ENCODE measurements at regions not wholly inside any gene's neighbourhood (a gene's known extent, or its start where the extent isn't known, plus 50 kb on each side); places are given as distances from the start of the nearest gene placed in this dataset.

DNA sequence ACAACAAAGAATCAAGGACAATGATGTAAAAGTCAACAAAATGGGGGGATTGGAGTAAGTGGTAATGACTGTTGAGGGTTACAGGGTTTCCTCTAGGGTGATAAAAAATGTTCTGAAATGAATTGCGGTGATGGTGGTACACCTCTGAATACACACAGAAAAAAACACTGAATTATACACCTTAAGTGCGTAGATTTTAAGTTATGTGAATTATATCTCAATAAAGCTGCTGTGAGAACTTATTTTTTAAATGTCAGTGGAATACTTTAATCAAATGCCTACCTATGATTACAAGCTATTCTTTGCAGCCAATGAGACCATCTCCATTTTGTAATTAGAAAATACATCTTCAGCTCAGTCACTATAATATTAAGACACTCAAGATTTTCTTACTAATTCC is 53.5 kb downstream of the ZNF608 start:
- DNase-seq, result no peak

DNA sequence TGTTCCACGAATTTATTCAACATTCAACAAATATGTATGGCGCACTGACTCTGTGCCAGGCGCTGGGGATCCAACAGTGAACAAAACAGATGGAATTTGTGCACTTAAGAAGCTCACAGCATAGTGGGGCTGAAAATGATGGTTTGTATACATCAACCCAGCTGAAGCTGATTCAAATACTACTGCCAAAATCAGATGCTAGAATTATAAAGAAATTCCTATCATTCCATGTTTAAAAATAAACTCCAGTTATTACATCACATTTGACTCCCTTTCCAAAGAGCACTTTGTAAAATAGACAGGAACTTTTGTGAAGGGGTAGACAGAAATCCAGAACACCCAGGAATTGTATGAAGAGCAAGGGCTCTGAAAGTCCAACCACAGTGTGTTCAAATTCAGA is 54.1 kb downstream of the ZNF608 start:
- DNase-seq, result no peak

DNA sequence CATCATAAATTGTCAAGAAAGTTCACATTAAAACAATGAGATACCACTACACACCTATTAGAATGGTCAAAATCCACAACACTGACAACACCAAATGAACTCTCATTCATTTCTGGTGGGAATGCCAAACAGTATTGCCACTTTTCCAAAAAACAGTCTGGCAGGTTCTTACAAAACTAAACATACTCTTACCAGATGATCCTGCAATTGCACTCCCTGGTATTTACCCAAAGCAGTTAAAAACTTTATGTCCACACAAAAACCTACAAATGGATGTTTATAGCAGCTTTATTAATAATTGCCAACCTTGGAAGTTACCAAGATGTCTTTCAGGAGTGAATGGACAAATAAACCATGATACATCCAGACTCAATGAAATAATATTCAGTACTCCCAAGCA is 56.8 kb downstream of the ZNF608 start:
- DNase-seq, result no peak

DNA sequence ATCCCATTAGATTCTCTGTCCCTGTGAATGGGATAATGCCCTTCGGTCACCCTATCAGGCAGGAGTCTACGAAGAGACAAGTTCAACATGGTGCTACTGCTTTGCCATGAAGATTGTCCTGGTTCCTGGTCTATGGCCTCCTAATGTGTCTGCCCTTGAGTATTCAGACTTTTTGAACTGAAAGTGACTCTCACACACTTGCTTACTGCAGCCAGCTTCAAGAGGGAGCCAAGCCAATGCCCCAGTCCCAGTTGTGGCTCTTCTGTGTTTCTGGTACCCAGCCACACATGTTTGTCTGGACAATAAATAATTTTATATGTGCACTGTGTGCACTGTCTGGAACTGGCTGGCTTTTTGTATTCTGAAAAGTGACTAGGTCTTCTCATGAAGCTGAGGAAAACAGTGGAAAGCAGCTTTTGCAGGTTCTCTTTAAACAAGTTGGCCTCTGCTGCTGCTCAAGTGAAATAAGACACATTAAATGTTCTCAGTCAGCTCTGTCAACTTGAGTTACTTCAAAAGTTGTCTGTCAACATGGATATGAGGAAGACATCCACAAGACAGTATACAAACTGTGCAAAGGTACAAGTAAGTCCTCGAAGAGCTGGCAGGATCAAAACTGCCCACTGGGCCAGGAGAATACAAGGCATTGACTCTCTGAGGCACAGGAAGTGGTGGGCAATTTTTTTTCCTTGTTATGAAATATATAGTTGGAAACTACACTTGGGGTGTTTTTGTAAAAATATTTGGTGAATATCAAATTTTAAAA is 60.0 kb downstream of the ZNF608 start:
- DNase-seq, result no peak

DNA sequence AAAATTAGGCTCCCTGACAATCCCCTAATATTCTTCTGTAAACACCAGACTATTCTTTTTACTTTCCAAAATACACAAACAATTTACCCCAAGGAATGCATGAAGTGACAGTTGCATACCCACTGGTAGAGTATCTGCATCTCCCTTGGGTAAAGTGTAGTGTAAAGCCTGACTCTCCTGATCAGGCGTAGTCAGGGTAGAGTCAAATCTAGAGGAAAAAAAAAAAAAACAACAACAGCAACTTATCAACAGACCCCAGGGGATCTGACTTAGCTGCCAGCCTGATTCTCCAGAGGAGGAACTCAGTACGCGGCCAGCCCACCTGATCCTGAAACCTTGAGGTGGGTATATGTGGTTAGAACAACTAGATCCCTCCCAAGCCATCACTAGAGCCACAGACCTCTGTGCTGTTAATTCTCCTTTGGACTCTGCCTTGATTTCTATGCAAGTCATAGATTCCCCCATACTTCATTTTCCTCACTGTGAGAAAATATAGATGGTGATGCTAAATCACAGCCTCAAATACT is 61.0 kb downstream of the ZNF608 start:
- DNase-seq, result no peak

DNA sequence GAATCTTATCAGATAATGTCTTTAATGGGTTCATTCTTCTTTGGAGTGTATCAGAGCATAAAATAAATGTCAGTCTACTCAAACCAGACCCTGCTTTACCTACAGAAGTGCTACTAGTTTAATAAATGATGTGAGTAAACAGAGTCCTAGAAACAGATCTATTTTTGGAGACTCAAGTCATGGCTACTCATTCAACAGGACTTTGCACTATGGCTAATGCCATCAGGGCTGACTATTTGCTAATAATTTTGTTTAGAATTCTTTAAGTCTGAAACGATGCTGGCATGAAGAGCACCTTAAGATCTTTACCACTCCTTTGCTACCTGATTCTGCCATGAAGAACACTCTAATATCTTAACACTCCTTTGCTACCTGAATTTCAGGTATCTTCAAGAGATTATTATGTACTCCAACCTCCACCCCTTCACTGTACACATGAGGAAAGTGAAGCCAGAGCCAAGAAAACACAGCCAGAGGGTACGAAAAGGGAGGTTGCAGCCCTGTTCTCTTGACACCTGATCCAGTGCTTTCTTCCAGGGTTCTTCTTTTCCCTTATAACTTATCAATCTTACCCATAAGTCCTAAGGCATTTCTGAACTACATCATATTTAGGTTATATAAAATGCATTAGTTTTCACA is 62.4 kb downstream of the ZNF608 start:
- no peak for DNase-seq

DNA sequence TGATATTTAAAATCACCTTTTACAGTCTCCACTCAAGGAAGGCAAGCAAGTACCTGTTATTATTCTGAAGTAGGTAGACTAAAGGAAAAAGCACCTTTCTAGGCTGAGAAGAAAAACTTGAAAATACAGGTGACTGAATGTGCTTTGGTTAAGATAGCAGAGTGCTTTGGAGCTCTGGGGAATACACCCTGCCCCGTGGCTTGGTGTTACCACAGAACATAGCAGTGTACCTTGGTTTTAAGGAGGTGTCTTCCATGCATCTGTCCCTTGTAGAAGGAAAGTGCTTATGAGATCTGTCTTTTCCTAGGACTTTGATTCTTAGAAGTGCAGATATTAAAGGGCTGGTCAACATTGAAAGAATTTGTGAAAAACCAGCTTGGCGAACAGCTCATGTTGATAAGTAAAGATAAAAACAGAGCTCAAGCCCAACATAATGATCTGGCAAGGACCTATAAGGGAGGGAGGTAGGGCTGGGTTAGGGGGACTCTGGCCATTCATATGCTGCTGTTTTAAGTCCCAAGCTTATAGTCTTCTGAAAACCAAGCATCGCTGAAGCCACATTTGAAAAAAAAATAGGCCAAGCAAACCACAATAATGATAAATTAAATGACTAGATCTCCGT is 66.8 kb downstream of the ZNF608 start:
- no peak for DNase-seq

DNA sequence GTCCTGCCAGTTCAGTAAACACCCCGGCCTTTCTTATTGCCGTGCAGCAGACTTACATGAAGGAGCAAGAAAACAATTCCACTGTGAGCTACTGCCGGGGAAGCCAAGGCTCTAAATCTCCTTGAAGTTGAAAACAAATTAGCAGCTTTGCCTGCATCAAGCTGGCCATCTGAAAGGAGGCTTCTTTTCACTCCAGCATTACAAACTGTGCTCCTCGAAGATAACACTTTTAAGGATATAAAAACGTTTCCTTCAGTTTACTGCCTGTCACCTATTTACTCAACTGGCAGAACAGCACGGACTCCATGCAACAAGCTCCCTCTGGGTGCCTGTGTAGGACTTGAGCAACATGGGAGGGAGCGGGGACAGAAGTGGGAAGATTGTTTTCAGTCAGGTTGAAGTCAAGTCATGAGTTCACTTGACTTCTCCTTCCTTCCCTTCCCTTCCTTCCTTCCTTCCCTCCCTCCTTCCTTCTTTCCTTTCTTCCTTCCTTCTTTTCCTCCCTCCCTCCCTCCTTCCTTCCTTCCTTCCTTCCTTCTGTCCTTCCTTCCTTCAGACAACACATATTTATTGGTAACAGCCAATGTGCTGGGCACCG is 67.4 kb downstream of the ZNF608 start:
- DNase-seq, result no peak

DNA sequence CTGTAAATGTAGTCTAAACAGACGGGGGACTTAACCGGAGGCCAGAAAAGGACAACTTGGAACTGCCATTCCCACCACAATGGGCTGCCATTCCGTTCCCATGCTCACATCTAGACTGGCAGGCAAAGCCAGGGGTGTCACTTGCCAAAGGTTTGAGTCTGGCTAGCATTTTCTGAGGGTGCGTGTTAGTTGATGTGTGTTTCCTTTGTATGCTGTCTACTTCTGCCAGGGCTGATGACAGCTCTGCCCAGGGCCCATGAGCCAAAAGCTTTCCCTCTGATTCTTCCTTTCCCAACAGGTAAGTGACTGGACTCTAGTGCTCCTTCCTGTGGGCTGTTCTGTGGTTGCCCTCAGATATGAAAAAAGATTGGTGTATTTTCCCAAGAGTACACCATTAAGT is 68.0 kb downstream of the ZNF608 start:
- no peak for DNase-seq

DNA sequence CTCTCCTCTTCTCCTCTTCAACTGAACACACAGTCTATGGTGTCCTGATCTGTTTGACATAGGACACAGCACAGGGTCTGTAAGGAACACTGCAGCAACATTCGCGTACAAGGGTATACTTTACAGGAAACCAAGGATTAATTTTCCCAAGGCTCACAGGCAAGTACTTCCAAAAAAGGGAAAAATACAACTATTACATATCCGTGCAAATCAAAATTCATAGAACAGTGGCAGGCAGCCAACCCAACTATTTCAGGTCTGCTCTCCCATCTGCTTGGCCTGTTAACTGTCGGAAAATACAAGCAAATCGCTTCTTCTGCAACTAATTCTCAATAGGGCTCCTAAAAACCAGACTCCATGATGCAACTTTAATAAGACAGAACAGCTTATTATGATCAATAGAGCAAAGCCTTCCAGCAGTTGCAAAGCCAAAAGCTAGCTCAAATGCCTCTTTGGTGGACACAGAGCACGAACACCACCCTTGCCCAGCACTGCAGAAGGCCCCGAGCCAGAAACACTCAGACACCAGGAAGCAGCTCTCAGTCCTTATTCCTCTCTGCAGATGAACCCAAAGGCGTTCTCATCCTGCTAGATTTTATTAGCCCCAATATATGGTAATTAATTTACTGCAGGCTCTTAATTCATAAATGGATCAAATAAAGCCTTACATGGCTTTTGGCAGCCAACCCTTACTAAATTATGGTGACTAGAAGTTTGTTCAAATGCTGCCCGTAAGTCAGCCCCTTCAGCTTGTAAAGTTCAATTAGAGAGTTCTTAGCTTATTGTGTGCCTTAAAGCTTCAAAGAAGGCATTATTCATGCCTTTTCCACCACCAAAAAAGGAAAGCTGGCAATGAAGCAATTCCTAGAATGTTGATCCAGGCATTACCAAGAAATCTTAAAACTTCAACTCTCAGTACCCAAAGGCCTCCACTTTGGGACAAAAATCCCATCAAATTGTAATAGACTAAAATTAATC is 68.8 kb downstream of the ZNF608 start:
- no peak for DNase-seq

DNA sequence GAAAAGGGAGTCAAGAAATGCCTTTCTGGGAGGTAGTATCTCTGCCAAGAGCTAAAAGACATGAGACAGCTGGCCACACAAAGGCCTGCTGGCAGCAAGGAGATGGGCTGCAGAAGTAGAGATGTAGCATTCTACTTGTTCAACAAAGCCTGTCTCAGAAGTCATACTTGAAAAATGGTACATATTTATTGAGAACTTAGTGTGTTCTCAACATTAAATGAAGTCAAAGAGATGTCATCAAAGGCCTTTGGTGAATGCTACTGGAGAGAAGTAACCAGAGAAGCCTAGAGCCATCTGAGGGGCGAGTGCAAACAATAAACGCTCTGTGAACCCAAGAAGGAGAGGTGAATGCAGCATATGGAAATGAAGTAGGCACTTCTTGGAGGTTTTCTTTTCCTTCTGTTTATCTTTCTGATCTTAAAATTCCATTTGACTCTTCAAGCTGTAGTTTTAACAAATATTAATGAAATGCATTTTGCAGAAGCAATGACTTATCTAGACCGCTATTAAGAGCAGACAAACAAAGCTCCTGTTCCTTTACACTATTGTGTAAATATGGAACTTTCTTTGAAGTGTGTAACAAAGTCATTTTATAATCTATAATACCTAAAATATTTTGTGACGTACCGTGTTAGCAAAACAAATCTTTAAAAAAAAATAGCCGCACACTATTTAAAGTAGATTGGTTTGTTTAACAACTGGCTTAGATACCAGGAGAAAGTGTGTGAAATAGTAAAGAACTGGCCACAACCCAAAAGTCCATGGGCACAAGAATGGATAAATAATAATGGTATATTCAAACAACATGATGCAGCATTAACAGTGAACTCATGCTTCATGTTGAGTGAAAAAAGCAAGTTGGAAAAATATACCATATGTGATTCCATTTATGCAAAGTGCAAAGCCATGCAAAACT is 70.2 kb downstream of the ZNF608 start:
- no peak for DNase-seq

DNA sequence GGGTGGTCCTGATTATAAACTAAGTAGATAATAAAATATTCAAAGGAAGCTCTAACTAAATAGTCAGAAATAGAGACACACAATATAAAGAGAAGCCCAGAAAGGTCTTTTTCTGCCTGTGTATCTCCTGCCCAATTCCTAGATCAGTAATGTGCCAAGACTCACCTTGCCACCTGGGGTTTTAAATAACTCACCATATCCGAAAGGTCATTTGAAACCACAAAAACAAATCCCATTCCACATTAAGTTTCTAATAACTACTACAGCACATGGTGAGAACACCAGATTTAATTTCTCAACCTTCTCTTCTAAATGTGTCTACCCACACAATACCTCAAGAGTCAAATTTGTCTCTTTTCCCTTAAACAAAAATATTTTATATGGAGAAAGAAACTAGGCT is 75.2 kb downstream of the ZNF608 start:
- DNase-seq, result no peak

DNA sequence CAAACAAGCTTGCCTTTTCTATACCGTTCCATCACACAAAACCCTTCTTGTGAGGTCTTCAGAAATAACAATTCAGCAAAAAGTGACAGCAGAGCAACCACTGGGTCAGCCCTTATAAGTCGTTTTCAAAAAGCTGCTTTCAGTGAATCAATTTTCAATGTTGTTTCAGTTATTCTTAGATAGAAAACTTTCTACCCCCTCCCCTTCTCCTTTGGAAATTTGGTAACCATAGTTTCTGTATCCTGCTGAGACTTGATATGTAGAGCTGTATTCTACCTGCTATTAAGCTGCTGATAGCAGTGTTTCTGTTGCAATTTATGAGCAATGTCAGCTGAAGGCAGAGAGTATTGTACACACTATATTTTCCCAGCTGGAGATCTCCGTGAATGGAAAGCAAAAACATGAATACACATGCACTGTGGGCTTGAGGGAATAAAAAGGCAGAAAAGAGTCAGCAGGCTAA is 75.7 kb downstream of the ZNF608 start:
- DNase-seq, result peak; percentile 54

DNA sequence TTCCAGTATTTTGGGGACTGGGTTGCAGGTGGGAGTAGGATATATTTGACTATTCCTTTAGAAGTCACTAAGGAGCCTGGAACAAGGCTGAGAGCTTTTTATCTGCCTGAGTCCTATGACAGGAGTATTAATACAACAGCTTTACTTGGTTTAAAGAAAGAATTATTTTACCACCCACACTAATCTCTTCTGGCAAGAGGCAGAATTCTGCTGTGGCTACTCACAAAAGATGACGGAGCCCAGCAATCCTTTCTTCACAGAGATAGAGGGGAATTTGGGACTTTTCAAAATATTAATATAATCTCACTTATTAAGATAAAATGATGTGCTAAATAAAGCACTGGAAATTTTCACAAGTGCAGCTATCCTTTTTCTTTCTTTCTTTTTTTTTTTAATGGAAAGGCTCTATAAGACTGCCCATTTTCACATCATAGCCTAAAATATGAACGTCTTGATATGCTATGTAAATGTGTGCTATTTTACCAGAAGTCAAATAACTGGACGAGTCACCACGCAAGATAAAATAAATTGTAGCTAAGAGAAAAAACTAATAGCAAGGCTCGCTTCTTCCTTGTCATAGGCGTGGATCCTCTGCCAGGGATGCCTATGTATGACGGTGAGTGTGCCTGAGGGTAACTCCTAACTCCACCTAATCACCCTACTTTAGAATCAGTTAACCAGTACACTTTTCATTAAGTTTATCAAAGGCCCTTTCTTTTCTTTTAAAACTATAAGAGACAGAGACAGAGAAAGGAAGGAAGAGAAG is 76.3 kb downstream of the ZNF608 start:
- no peak for DNase-seq

DNA sequence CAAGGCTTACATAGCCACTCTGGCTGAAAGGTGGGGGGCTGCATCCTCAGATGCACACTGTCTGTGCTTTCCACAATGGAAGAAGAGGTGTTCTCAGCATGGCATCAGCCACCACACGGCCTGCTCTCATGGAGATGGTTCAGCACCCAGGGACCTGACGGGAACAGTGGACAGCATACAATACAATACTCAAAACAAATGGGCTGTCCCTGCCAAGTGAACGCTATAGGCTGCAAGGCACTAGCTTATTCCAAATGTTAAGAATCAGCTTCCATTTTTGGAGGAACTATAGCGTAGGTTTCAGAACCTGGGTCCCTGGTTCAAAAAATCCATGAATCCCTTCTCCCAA is 77.2 kb downstream of the ZNF608 start:
- DNase-seq, result no peak

DNA sequence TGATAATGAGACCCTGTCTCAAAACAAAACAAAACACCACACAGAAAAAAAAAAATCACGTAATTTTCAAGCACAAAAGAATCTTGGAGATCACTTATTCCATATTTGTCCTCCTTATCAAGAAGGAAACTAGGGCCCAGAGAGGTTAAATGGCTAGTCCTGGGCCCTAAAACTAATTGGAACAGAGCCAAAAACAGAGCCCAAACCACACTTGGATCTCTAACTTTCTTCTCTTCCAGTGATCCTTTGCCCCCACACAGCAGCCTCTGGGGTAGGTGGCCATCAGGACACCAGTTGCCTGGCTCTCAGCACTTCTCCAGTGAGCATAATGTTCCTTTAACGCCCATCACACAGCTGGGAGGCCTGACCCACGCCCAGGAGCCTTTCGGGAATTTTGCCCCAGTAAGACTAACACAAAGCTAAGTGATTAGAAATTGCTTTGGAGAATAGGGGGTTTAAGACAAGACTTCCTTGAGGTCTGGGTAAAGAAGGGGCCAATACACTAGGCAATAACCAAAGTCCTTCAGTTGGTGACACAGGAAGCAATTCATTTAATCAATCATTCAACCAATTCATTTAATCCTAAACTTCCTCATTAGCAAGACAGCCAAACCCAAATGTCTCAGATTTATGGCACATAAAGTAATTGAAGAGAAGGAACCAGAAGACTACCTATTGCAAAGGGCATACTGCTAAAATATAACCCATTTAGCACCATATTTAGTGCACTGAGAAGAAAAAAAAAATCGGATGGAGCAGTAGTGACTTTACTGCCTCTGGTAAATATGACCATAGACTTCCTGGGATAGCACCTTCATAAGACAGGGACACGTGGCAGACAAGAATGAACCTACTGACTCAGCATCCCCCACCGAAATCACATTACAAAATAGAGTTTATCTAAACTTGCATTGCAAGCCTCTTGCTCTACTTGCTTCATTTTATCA is 77.8 kb downstream of the ZNF608 start:
- DNase-seq, result no peak

DNA sequence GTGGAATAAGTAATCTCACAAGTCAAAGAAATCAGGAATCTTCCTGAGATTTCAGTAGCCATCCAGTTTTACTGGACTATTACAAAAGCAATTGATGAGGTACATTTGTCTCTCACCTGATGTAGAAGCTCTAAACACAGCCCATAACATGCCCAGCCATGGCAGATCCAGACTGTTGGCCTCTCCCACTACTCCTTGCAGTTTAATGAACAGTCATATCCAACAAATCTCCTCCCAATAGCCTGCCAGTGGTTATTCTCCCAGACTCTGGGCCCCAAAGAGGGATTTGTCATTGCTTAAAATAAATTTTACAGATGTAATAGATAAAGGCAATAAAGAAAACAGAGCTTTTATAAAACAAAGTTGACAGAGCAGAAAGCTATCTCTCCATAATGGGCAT is 80.8 kb downstream of the ZNF608 start:
- no peak for DNase-seq

DNA sequence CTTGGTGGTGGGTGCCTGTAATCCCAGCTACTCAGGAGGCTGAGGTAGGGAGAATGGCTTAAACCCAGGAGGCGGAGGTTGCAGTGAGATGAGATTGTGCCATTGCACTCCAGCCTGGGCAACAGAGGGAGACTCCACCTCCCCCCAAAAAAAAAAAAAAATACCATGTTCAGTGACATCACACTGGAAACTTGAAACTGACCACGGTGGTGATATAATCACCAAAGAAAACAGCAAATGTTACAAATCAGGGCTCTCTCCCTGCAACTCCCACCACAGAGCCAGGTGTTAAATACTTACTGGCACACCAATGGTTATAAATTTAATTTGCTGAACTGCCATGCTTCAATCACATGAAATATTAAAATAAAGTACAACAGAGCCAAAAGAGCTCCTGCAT is 81.4 kb downstream of the ZNF608 start:
- no peak for DNase-seq

DNA sequence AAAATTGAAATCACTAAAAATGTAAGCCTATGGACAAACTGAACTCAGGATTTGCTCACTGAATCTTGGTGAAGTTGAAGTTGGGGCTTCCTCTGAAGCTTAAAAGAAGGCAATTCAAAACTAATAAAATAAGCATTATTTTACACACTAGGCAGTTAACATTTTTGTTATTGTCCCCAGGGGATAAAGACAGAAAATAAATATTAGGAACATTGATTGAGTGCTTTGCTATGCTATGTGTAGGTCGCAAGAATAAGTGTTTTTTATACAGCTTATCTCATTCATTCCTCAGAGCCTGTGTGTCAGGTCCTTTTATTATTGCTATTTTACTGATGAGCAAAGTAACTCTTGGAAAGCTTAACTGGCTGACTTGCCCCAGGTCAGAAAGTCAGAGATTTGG is 82.2 kb downstream of the ZNF608 start:
- DNase-seq, result no peak

Data from NCI-H345 (cell line).